BLaER1 (cell line): ENCODE measurements at regions not wholly inside any gene's neighbourhood (a gene's known extent, or its start where the extent isn't known, plus 50 kb on each side); places are given as distances from the start of the nearest gene placed in this dataset.

Experiments
- H3K27ac ChIP-seq: shearing (Covaris generic); formaldehyde crosslinking; 2 replicates; pipeline ENCODE4 v1.8.1; 2022
- H3K27me3 ChIP-seq: shearing (Covaris generic); formaldehyde crosslinking; 2 replicates; pipeline ENCODE4 v1.8.1; 2022
- H3K36me3 ChIP-seq: shearing (Covaris generic); formaldehyde crosslinking; 2 replicates; pipeline ENCODE4 v1.8.1; 2022
- H3K4me1 ChIP-seq: shearing (Covaris generic); formaldehyde crosslinking; 2 replicates; pipeline ENCODE4 v1.8.1; 2022
- H3K4me2 ChIP-seq: shearing (Covaris generic); formaldehyde crosslinking; 2 replicates; pipeline ENCODE4 v1.8.1; 2022
- H3K4me3 ChIP-seq: shearing (Covaris generic); formaldehyde crosslinking; 2 replicates; pipeline ENCODE4 v1.8.1; 2022
- H3K9ac ChIP-seq: shearing (Covaris generic); formaldehyde crosslinking; 2 replicates; pipeline ENCODE4 v1.8.1; 2022
- H3K9me3 ChIP-seq: shearing (Covaris generic); formaldehyde crosslinking; 2 replicates; pipeline ENCODE4 v1.8.1; 2022
- H4K20me1 ChIP-seq: shearing (Covaris generic); formaldehyde crosslinking; 2 replicates; pipeline ENCODE4 v1.8.1; 2022
- Cebpa-rat ChIP-seq: shearing (Covaris generic); IDR thresholded peaks from 2 replicates; pipeline ENCODE4 v1.8.1; 2022

DNA sequence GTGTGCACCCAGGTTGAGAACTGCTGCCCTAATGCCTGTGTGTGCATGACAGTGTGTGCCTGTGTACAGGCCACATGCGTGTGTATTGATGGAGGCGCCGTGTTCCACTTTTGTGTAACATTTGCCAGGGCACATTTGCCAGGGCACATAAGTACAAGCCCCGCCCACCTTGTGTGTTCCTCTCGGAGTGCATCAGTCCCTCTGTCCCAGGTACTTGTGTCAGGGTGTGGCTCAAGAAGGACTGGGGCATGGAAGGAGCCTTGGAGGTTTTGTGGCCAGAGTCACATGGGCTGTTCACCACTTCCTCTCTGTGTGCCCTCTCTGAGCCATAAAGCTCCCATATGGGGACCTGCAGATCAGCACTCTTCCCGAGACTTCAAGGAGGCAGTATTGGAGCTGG is 73.9 kb downstream of the MRM1 start:
- H3K4me3 ChIP-seq, result no peak overlapping the region
- peaks cover 26% of the 10 kb centered on the region for H3K4me1 ChIP-seq
- H3K36me3 ChIP-seq, result no peaks in the 10 kb centered on the region
- H3K27me3 ChIP-seq, result no peaks in the 10 kb centered on the region
- TF ChIP-seq Cebpa-rat, result no peak
- peak overlapping the region; percentile 25 for H3K4me2 ChIP-seq
- no peak overlapping the region for H3K9ac ChIP-seq
- no peaks in the 10 kb centered on the region for H3K9me3 ChIP-seq
- H3K27ac ChIP-seq, result no peak overlapping the region
- no peaks in the 10 kb centered on the region for H4K20me1 ChIP-seq

DNA sequence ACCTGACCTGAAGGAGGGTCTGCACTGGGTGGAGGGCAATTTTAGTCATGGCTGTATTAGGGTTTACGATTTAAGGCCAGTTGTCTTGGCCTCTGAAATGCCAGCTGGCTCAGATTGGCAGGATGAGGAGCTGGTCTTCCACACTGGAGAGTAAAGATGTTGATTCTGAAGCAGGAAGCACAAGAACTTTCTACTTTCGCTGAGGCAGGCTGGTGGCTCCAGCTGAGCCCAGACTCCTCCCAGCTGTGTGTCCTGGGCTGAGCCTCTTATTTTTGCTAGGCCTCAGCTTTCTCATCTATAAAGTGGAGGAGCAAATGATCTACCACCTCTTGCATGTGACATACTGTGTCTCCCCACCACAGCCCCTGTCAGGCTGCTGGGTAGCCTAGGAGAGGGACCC is 74.4 kb downstream of the MRM1 start:
- Histone ChIP-seq H3K36me3 (no peaks in the 10 kb centered on the region), H3K4me3 (no peak overlapping the region), H3K4me2 (peak overlapping the region; percentile 25), H4K20me1 (no peaks in the 10 kb centered on the region), H3K9me3 (no peaks in the 10 kb centered on the region), H3K27ac (no peak overlapping the region), H3K4me1 (peaks cover 31% of the 10 kb centered on the region), H3K9ac (no peak overlapping the region), H3K27me3 (no peaks in the 10 kb centered on the region)
- no peak for TF ChIP-seq Cebpa-rat

DNA sequence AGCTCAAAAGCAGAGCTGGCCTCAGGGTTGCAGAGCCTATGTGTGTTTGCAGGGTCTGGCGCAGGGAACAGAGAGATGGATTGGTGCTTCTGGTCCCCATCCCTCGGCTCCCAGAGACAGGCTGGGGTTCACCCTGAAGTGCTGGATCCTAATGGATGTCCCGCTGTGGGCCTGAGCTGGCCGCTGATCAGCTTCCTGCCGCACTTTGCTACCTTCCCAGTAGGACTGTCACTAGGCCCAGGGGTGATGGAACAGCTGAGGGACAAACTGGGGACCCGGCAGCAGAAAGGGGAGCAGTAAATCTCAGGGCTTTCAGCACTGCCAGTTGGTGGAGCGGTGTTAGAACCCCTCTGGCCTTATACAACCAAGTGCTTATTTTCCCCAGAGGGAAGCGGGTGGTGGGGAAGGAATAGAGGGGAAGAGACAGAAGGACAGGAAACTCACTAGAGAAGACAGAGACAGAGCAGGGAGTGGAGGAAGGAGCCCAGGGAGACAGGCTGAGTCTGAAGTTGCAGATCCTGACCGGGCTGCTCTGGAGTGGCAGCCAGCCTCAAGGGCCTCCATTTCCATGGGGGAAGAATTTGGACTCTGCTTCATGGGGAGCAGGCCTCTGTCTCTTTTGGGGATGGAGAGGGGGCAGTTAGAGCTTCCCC is 78.6 kb downstream of the MRM1 start:
- H3K36me3 ChIP-seq, result no peaks in the 10 kb centered on the region
- no peak overlapping the region for H3K4me3 ChIP-seq
- H3K4me1 ChIP-seq, result peaks cover 36% of the 10 kb centered on the region
- H3K9ac ChIP-seq, result no peak overlapping the region
- H3K27ac ChIP-seq, result peak overlapping the region; percentile 44; the same call in 1 of the 2 replicates
- H4K20me1 ChIP-seq, result no peaks in the 10 kb centered on the region
- no peak for TF ChIP-seq Cebpa-rat
- no peaks in the 10 kb centered on the region for H3K9me3 ChIP-seq
- peak overlapping the region; percentile 72 for H3K4me2 ChIP-seq
- H3K27me3 ChIP-seq, result no peaks in the 10 kb centered on the region

DNA sequence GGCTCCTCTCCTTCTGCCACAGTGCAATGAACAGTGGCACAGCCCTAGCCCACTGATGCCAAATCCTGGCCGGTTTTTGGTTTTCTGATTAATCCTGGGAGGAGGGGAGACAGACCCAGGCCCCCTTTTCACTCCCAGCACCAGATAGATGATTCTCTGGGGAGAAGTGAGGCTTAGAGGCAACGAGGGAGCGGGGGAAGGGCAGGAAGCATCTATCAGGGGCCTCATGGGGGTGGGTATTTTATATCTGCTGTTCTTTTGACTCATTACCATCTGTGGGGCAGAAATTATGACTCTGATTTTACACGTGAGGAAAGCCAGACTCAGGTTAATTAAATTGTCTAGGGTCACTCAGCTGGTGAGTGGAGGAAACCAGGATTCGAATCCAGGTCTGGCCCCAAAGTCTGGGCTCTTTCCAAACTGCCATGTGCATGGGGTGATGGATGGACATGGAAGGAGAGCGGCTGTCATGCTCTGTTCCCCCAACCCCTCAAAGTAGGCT is 79.4 kb downstream of the MRM1 start:
- Histone ChIP-seq H3K27ac (peak overlapping the region; percentile 44), H4K20me1 (no peaks in the 10 kb centered on the region), H3K4me1 (peaks cover 29% of the 10 kb centered on the region), H3K9ac (peak overlapping the region; percentile 44; the same call in 1 of the 2 replicates), H3K4me3 (no peak overlapping the region), H3K9me3 (no peaks in the 10 kb centered on the region), H3K27me3 (no peaks in the 10 kb centered on the region), H3K4me2 (peak overlapping the region; percentile 72), H3K36me3 (no peaks in the 10 kb centered on the region)
- no peak for TF ChIP-seq Cebpa-rat

DNA sequence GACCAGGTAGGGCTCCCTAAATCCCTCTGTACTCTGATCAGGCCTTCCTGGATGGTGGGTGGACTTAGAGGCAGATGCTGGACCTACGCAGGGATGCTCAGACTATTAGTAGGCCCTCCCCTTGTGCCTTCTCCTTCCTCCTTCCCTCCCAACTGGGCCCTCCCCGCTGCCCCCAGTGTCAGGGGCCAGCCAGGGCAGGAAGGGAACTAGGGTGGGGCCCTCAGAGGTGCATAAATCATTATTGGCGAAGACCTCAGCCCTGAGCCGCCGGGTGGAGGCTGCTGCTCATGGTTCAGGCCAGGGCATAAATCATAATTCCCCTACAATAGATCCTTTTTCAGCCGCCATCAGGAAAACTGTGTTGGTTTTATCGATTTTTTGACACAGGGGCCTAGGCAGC is 81.4 kb downstream of the MRM1 start:
- H3K27me3 ChIP-seq, result no peaks in the 10 kb centered on the region
- no peak overlapping the region for H3K27ac ChIP-seq
- H3K4me1 ChIP-seq, result peaks cover 33% of the 10 kb centered on the region
- TF ChIP-seq Cebpa-rat, result no peak
- H3K4me2 ChIP-seq, result no peak overlapping the region
- H3K36me3 ChIP-seq, result no peaks in the 10 kb centered on the region
- no peaks in the 10 kb centered on the region for H3K9me3 ChIP-seq
- H3K4me3 ChIP-seq, result no peak overlapping the region
- no peaks in the 10 kb centered on the region for H4K20me1 ChIP-seq
- H3K9ac ChIP-seq, result no peak overlapping the region

DNA sequence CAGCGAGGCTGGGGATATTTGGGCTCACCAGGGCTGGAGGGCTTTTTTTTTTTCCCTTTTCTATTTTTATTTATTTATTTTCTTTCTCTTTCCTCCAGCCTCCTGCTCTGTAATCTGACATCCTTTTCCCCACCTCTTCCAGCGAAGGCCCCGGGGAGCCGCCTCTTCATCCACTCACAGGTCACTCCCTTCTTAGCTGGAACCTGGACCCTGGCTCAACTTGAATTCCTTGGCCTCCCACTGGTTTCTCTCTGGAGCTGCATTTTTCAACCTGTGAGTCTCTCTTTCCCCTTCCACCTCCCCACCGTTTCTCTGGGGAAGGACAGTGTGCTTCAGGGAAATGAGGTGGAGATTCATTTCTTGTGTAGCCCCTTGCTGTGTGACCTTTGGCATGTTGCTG is 82.0 kb downstream of the MRM1 start:
- H3K36me3 ChIP-seq, result no peaks in the 10 kb centered on the region
- H3K4me1 ChIP-seq, result peaks cover 33% of the 10 kb centered on the region
- no peak overlapping the region for H3K27ac ChIP-seq
- TF ChIP-seq Cebpa-rat, result no peak
- no peaks in the 10 kb centered on the region for H4K20me1 ChIP-seq
- no peaks in the 10 kb centered on the region for H3K9me3 ChIP-seq
- H3K4me3 ChIP-seq, result no peak overlapping the region
- no peak overlapping the region for H3K9ac ChIP-seq
- H3K4me2 ChIP-seq, result no peak overlapping the region
- no peaks in the 10 kb centered on the region for H3K27me3 ChIP-seq

DNA sequence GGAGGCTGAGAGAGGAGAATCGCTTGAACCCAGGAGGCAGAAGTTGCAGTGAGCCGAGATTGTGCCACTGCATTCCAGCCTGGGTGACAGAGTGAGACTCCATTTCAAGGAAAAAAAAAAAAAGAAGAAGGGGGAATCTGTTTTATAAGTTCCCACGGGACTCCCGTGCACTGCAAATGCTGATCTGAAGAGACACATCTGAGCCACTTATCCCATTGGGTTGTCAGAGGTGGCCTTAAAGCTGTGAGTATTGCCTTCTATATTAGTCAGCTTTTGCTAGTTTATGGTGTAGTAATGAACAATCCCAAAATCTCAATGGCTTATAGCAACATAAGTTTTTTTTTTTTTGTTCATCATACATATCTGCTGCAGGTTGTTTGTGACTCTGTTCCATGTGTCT is 82.8 kb downstream of the MRM1 start:
- H3K4me1 ChIP-seq, result peaks cover 29% of the 10 kb centered on the region

DNA sequence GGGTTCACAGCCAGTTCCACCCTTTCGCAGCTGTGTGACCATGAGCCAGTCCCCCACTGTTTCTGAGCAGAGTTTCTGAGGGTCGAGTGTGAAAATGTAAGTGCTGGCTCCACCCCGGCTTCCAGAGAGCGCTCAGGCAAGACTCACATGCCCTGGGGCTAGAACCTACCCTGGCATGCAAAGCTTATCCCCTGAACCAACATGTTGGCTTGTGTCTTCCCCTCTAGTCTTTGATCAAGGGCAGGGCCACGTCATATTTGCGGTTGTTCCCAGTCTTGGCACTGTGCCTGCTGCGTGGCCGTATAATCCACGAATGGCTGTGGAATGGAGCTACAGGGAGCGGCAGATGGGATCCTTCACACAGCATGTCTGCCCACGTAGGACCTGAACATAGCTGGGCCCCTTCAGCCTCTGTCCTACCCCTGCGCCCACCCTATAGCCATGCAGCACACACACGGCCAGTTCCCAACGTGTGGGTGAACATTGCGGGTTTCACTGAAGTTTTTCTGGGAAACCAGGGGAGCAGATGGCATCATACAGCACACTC is 84.8 kb downstream of the MRM1 start:
- Histone ChIP-seq H3K9ac (no peak overlapping the region), H4K20me1 (no peaks in the 10 kb centered on the region), H3K4me1 (peaks cover 9% of the 10 kb centered on the region), H3K4me3 (no peak overlapping the region), H3K27ac (no peak overlapping the region), H3K27me3 (no peaks in the 10 kb centered on the region), H3K9me3 (no peaks in the 10 kb centered on the region), H3K4me2 (no peak overlapping the region), H3K36me3 (no peaks in the 10 kb centered on the region)
- TF ChIP-seq Cebpa-rat, result no peak

More for the DNA sequence above, 82.8 kb downstream of the MRM1 start:
- Histone ChIP-seq H3K4me2 (no peak overlapping the region), H3K4me3 (no peak overlapping the region), H4K20me1 (no peaks in the 10 kb centered on the region), H3K9me3 (no peaks in the 10 kb centered on the region), H3K27ac (no peak overlapping the region), H3K9ac (no peak overlapping the region), H3K27me3 (no peaks in the 10 kb centered on the region), H3K36me3 (no peaks in the 10 kb centered on the region)
- TF ChIP-seq Cebpa-rat, result no peak

DNA sequence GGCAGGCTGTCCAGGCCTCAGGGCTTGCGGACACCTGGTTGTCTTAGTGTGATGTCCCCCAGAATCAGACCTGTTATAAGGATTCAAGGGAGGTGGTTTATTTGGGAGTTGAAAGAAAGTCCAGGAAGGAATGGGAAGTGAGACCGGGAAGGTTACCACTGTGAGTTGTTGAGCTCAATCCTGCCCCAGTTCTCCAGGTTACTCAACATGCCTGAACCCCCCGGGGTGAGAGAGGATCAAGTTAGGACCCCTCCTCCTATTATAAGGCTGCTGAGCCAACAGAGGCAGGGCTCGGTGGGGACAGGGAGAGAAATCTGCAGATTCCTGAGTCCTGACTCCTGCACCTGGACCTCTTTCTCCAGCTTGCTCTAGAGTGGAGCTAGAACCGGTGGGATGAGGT is 86.4 kb downstream of the MRM1 start:
- no peak overlapping the region for H3K9ac ChIP-seq
- H4K20me1 ChIP-seq, result no peaks in the 10 kb centered on the region
- no peak overlapping the region for H3K4me3 ChIP-seq
- H3K27me3 ChIP-seq, result no peaks in the 10 kb centered on the region
- no peak overlapping the region for H3K27ac ChIP-seq
- TF ChIP-seq Cebpa-rat, result no peak
- no peaks in the 10 kb centered on the region for H3K9me3 ChIP-seq
- no peak overlapping the region for H3K4me2 ChIP-seq
- H3K36me3 ChIP-seq, result no peaks in the 10 kb centered on the region
- H3K4me1 ChIP-seq, result 0 out of 2 replicates have a peak, but pooled peaks cover 8% of the 10 kb centered on the region

DNA sequence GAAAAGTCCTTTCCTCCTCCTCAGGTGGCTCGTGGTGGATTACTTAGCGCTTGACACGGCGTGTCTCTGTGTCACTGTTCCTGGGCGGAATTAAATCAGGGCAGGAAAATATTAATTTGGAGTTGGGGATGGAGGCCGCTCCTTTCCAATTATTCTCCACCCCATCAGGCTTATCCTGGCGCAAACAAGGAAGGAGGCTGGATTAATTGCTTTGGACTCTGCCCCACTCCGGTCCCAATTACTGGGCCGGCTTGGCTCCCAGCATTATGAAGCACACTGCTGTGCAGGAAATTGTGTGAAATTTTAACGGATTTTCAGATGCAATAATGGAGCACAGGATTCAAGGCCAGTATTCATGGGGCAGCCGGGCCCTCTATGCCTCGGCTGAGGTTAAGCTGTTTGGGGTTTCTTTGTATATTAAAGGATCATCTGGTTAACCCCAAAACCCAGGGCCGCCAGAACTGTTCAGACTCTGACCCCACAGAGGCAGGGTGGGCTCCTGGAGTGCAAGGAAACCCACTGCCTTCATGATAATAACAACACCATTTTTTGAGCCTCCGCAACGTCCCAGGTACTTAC is 87.8 kb downstream of the MRM1 start:
- H3K4me3 ChIP-seq, result no peak overlapping the region
- H3K9ac ChIP-seq, result no peak overlapping the region
- H3K27me3 ChIP-seq, result no peaks in the 10 kb centered on the region
- H3K4me1 ChIP-seq, result 0 out of 2 replicates have a peak, but pooled peaks cover 8% of the 10 kb centered on the region
- no peak overlapping the region for H3K4me2 ChIP-seq
- H4K20me1 ChIP-seq, result no peaks in the 10 kb centered on the region
- no peak overlapping the region for H3K27ac ChIP-seq
- H3K36me3 ChIP-seq, result no peaks in the 10 kb centered on the region
- H3K9me3 ChIP-seq, result no peaks in the 10 kb centered on the region
- TF ChIP-seq Cebpa-rat, result no peak
